Thoracic aorta (tissue), 2 donors: ENCODE measurements at regions not wholly inside any gene's neighbourhood (a gene's known extent, or its start where the extent isn't known, plus 50 kb on each side); places are given as distances from the start of the nearest gene placed in this dataset.
A peak's percentile ranks its signal among the peaks of the same experiment; 100 is the strongest.

ENCODE experiments used
- ATAC-seq: fragments of 150-250 bp; one replicate; pipeline ENCODE4 v1.8.0; 2017; ENCODE audit warnings: low read depth; ENCODE audit not compliant: insufficient number of reproducible peaks, low FRiP score
- DNase-seq: peaks from one replicate; pipeline ENCODE4 v3.0.0-alpha.2; 2020; ENCODE audit warnings: low spot score
- H3K27ac ChIP-seq, 2 donors: fragments of 200-600 bp; sonication (generic); 1 replicate in 1 of 2; 2 replicates in 1 of 2; pipeline ENCODE4 v1.5.1; 2016; ENCODE audit warnings: mild to moderate bottlenecking in 2 of 2, moderate library complexity in 2 of 2
- H3K27me3 ChIP-seq: fragments of 200-600 bp; sonication (generic); replicated peaks from 2 replicates; pipeline ENCODE4 v1.6.0; 2016; ENCODE audit warnings: mild to moderate bottlenecking; ENCODE audit not compliant: insufficient read depth
- H3K36me3 ChIP-seq: fragments of 200-600 bp; sonication (generic); one replicate; pipeline ENCODE4 v1.5.1; 2016
- H3K4me1 ChIP-seq, 2 donors: fragments of 200-600 bp; sonication (generic); 1 replicate in 1 of 2; 2 replicates in 1 of 2; pipeline versions ENCODE4 v1.5.1 to v1.6.0; 2016; ENCODE audit warnings: low read depth in 2 of 2, mild to moderate bottlenecking in 1 of 2; ENCODE audit not compliant: control insufficient read depth in 1 of 2
- H3K4me3 ChIP-seq: fragments of 200-600 bp; sonication (generic); 2 replicates; pipeline ENCODE4 v1.5.1; 2016; ENCODE audit warnings: mild to moderate bottlenecking
- H3K9me3 ChIP-seq: fragments of 200-600 bp; sonication (generic); 2 replicates; pipeline ENCODE4 v1.5.1; 2016
- CTCF ChIP-seq: fragments of 200-600 bp; sonication (generic); IDR thresholded peaks from one replicate; pipeline ENCODE4 v1.5.1; 2019; ENCODE audit warnings: antibody characterized with exemption

- Histone ChIP-seq H3K4me3 (no peak overlapping the region), H3K4me1 (no peaks in the 10 kb centered on the region), H3K27me3 (no peaks in the 10 kb centered on the region), H3K27ac (no peak overlapping the region), H3K36me3 (no peaks in the 10 kb centered on the region), H3K9me3 (peaks cover 6% of the 10 kb centered on the region)
- no peak for DNase-seq
- TF ChIP-seq CTCF, result no peak
- peak; percentile 50 for ATAC-seq
Measured at GRCh38 chr6:167720456-167721285, 106.0 kb upstream of the AFDN start.

- ATAC-seq (no peak), DNase-seq (no peak)
- no peaks in the 10 kb centered on the region for H3K36me3 ChIP-seq
- peaks cover 6% of the 10 kb centered on the region for H3K9me3 ChIP-seq
- TF ChIP-seq CTCF, result no peak
- no peaks in the 10 kb centered on the region for H3K27me3 ChIP-seq
- H3K27ac ChIP-seq, result no peak overlapping the region
- H3K4me1 ChIP-seq, result no peaks in the 10 kb centered on the region
- H3K4me3 ChIP-seq, result no peak overlapping the region
Measured at GRCh38 chr6:167721291-167721690, 105.4 kb upstream of the AFDN start.

GRCh38 chr6:167722634-167723309 is 103.9 kb upstream of the AFDN start:
- no peak for ATAC-seq
- no peak overlapping the region for H3K4me3 ChIP-seq

GRCh38 chr6:167726043-167726621 is 100.6 kb upstream of the AFDN start:
- ATAC-seq (no peak), DNase-seq (no peak)
- Histone ChIP-seq H3K4me3 (no peak overlapping the region), H3K27me3 (no peaks in the 10 kb centered on the region), H3K27ac (no peak overlapping the region), H3K4me1 (peaks cover 0 to 4% of the 10 kb centered on the region in 2 donors), H3K9me3 (peaks cover 6% of the 10 kb centered on the region), H3K36me3 (no peaks in the 10 kb centered on the region)
- no peak for TF ChIP-seq CTCF

More at GRCh38 chr6:167722634-167723309, 103.9 kb upstream of the AFDN start:
- H3K27me3 ChIP-seq, result no peaks in the 10 kb centered on the region
- no peak for TF ChIP-seq CTCF
- H3K36me3 ChIP-seq, result no peaks in the 10 kb centered on the region
- H3K27ac ChIP-seq, result no peak overlapping the region
- peaks cover 6% of the 10 kb centered on the region for H3K9me3 ChIP-seq
- no peak for DNase-seq
- H3K4me1 ChIP-seq, result no peaks in the 10 kb centered on the region

- H3K36me3 ChIP-seq, result no peaks in the 10 kb centered on the region
- no peak overlapping the region for H3K4me3 ChIP-seq
- H3K4me1 ChIP-seq, result peaks cover 9 to 18% of the 10 kb centered on the region in 2 donors
- no peak for DNase-seq
- no peaks in the 10 kb centered on the region for H3K9me3 ChIP-seq
- no peak for ATAC-seq
- no peaks in the 10 kb centered on the region for H3K27me3 ChIP-seq
- no peak overlapping the region for H3K27ac ChIP-seq
- TF ChIP-seq CTCF, result no peak
Measured at GRCh38 chr6:167730441-167730840, 96.3 kb upstream of the AFDN start.
